IMR-90 (cell line): ENCODE measurements at regions not wholly inside any gene's neighbourhood (a gene's known extent, or its start where the extent isn't known, plus 50 kb on each side); places are given as distances from the start of the nearest gene placed in this dataset.

ENCODE experiments used
- ATAC-seq: fragments of 200-7000 bp; cut with Tn5 transposase; 2 replicates; pipeline ENCODE4 v1.9.1; 2020; ENCODE audit warnings: low read depth, mild to moderate bottlenecking, moderate library complexity
- BruUV-seq: library from RNA; stranded (reverse); fragments of 400-500 nt; replicated peaks from 2 replicates; lab custom pipeline; 2021; lab: Mats Ljungman, UMichigan
- CTCF ChIA-PET: fragments of 300-600 bp; formaldehyde crosslinking; extraction: SDS; loops from one replicate; lab custom pipeline; 2021; ENCODE audit warnings: antibody characterized with exemption; lab: Yijun Ruan, JAX
- POLR2A ChIA-PET: fragments of 300-600 bp; sonication (Branson Sonifier 250); formaldehyde crosslinking; loops from one replicate; lab custom pipeline; 2022; ENCODE audit warnings: antibody characterized with exemption; ENCODE audit not compliant: unreplicated experiment; lab: Charles Lee
- DNase-seq: peaks from one replicate; pipeline ENCODE4 v3.0.0; 2013
- H2AFZ ChIP-seq: replicated peaks from 2 replicates; pipeline ENCODE3; 2013; ENCODE audit warnings: low read length, mild to moderate bottlenecking; ENCODE audit not compliant: poor library complexity
- H2AK5ac ChIP-seq: 2 replicates; pipeline ENCODE4 v1.6.1; 2013; ENCODE audit warnings: low read depth, low read length, inconsistent platforms
- H2AK9ac ChIP-seq: replicated peaks from 2 replicates; pipeline ENCODE3; 2013; ENCODE audit warnings: mild to moderate bottlenecking, low read depth, low read length, moderate library complexity; ENCODE audit not compliant: poor library complexity
- H2BK120ac ChIP-seq: 2 replicates; pipeline ENCODE4 v1.6.1; 2013; ENCODE audit warnings: low read depth, low read length, inconsistent platforms
- H2BK15ac ChIP-seq: 3 replicates; pipeline ENCODE4 v1.6.1; 2013; ENCODE audit warnings: low read depth, low read length, inconsistent platforms
- H2BK20ac ChIP-seq: 2 replicates; pipeline ENCODE4 v1.6.1; 2013; ENCODE audit warnings: low read depth, mild to moderate bottlenecking, inconsistent platforms, low read length, moderate library complexity
- H2BK5ac ChIP-seq: 2 replicates; pipeline ENCODE4 v1.6.1; 2013; ENCODE audit warnings: mild to moderate bottlenecking, low read depth, low read length, inconsistent platforms; ENCODE audit not compliant: poor library complexity, severe bottlenecking
- H3K14ac ChIP-seq: replicated peaks from 2 replicates; pipeline ENCODE4 v1.6.1; 2013; ENCODE audit warnings: low read depth, low read length, inconsistent platforms
- H3K18ac ChIP-seq: 2 replicates; pipeline ENCODE4 v1.6.1; 2013; ENCODE audit warnings: low read depth, low read length, control low read depth
- H3K23ac ChIP-seq: 2 replicates; pipeline ENCODE4 v1.6.1; 2013; ENCODE audit warnings: low read depth, low read length, inconsistent platforms
- H3K27ac ChIP-seq: 2 replicates; pipeline ENCODE4 v1.5.1; 2013; ENCODE audit warnings: mild to moderate bottlenecking, control low read depth, low read length; ENCODE audit not compliant: insufficient read depth
- H3K27me3 ChIP-seq: 2 replicates; pipeline ENCODE4 v1.6.1; 2013; ENCODE audit warnings: low read length; ENCODE audit not compliant: control insufficient read depth, insufficient read depth
- H3K36me3 ChIP-seq: 2 replicates; pipeline ENCODE4 v1.6.1; 2013; ENCODE audit warnings: low read length, mixed read lengths; ENCODE audit not compliant: control insufficient read depth, insufficient read depth
- H3K4ac ChIP-seq: 2 replicates; pipeline ENCODE4 v1.6.1; 2013; ENCODE audit warnings: low read depth, low read length, inconsistent platforms
- H3K4me1 ChIP-seq: 2 replicates; pipeline ENCODE4 v1.6.1; 2013; ENCODE audit warnings: low read length, mixed read lengths; ENCODE audit not compliant: control insufficient read depth, insufficient read depth
- H3K4me2 ChIP-seq: 2 replicates; pipeline ENCODE4 v1.6.1; 2013; ENCODE audit warnings: low read depth, mild to moderate bottlenecking, control low read depth, low read length, moderate library complexity
- H3K4me3 ChIP-seq: 2 replicates; pipeline ENCODE4 v1.5.1; 2013; ENCODE audit warnings: low read depth, mild to moderate bottlenecking, control low read depth, low read length, moderate library complexity; ENCODE audit not compliant: insufficient read depth
- H3K56ac ChIP-seq: 2 replicates; pipeline ENCODE4 v1.6.1; 2013; ENCODE audit warnings: low read length, inconsistent platforms; ENCODE audit not compliant: insufficient read depth; ENCODE audit errors: extremely low read depth
- H3K79me1 ChIP-seq, 2 experiments: 2 replicates each; pipeline ENCODE4 v1.6.1; 2013; ENCODE audit warnings: low read length in 2 of 2, inconsistent platforms in 1 of 2, low read depth in 1 of 2
- H3K9ac ChIP-seq: 2 replicates; pipeline ENCODE4 v1.6.1; 2013; ENCODE audit warnings: low read depth, low read length, control low read depth
- H3K9me1 ChIP-seq: 2 replicates; pipeline ENCODE4 v1.6.1; 2013; ENCODE audit warnings: low read length, inconsistent platforms; ENCODE audit not compliant: insufficient read depth
- H3K9me3 ChIP-seq: 2 replicates; pipeline ENCODE4 v1.6.1; 2013; ENCODE audit warnings: low read length; ENCODE audit not compliant: control insufficient read depth, insufficient read depth
- H4K20me1 ChIP-seq: 2 replicates; pipeline ENCODE4 v1.6.1; 2013; ENCODE audit warnings: low read length, inconsistent platforms; ENCODE audit not compliant: insufficient read depth
- H4K5ac ChIP-seq: 2 replicates; pipeline ENCODE4 v1.6.1; 2013; ENCODE audit warnings: mild to moderate bottlenecking, low read depth, low read length, control low read depth
- H4K8ac ChIP-seq, 2 experiments: 2 replicates each; pipeline ENCODE4 v1.6.1; 2013; ENCODE audit warnings: low read depth in 2 of 2, low read length in 2 of 2, control low read depth in 1 of 2, inconsistent platforms in 1 of 2
- H4K91ac ChIP-seq: 2 replicates; pipeline ENCODE4 v1.6.1; 2013; ENCODE audit warnings: low read depth, low read length, inconsistent platforms; ENCODE audit not compliant: insufficient read depth
- BHLHE40 ChIP-seq: fragments of 150-350 bp; IDR thresholded peaks from 2 replicates; pipeline ENCODE4 v1.6.1; 2016; ENCODE audit warnings: mild to moderate bottlenecking, low read depth, low read length
- CEBPB ChIP-seq: IDR thresholded peaks from 2 replicates; pipeline ENCODE4 v1.6.1; 2012; ENCODE audit warnings: low read depth, low read length, improper control_type of control experiment
- CHD1 ChIP-seq: IDR thresholded peaks from 2 replicates; pipeline ENCODE4 v1.6.1; 2012; ENCODE audit warnings: low read depth, low read length, improper control_type of control experiment
- FOS ChIP-seq: fragments of 150-350 bp; IDR thresholded peaks from 2 replicates; pipeline ENCODE4 v1.6.1; 2016; ENCODE audit warnings: low read depth, low read length
- MAFK ChIP-seq: IDR thresholded peaks from 2 replicates; pipeline ENCODE4 v1.6.1; 2012; ENCODE audit warnings: low read depth, low read length, improper control_type of control experiment
- MAZ ChIP-seq: IDR thresholded peaks from 2 replicates; pipeline ENCODE4 v1.6.1; 2012; ENCODE audit warnings: low read depth, mild to moderate bottlenecking, low read length, improper control_type of control experiment, moderate library complexity, borderline replicate concordance
- MXI1 ChIP-seq: IDR thresholded peaks from 2 replicates; pipeline ENCODE4 v1.6.1; 2012; ENCODE audit warnings: low read depth, mild to moderate bottlenecking, low read length, moderate library complexity, borderline replicate concordance
- NFE2L2 ChIP-seq: fragments of 150-350 bp; IDR thresholded peaks from 2 replicates; pipeline ENCODE4 v1.6.1; 2016; ENCODE audit warnings: low read depth, mild to moderate bottlenecking, low read length
- POLR2A ChIP-seq: IDR thresholded peaks from 2 replicates; pipeline ENCODE4 v1.6.1; 2012; ENCODE audit warnings: mild to moderate bottlenecking, low read depth, low read length
- RAD21 ChIP-seq: IDR thresholded peaks from 2 replicates; pipeline ENCODE4 v1.6.1; 2012; ENCODE audit warnings: low read length, improper control_type of control experiment
- RCOR1 ChIP-seq: IDR thresholded peaks from 2 replicates; pipeline ENCODE4 v1.6.1; 2012; ENCODE audit warnings: mild to moderate bottlenecking, low read length, improper control_type of control experiment; ENCODE audit not compliant: insufficient replicate concordance
- RFX5 ChIP-seq: IDR thresholded peaks from 2 replicates; pipeline ENCODE4 v1.8.0; 2012; ENCODE audit warnings: low read depth, mild to moderate bottlenecking, low read length, moderate library complexity
- SMC3 ChIP-seq: fragments of 150-350 bp; IDR thresholded peaks from 2 replicates; pipeline ENCODE4 v1.6.1; 2016; ENCODE audit warnings: low read depth, mild to moderate bottlenecking, antibody characterized with exemption, low read length, moderate library complexity
- WGBS, 2 experiments: methylation state at CpG; one replicate each; pipeline versions ENCODE4 v1.1.5 to v1.1.7; 2013; ENCODE audit warnings: missing lambda C conversion rate in 2 of 2; ENCODE audit not compliant: insufficient read length in 1 of 2; ENCODE audit errors: extremely low coverage in 2 of 2; 5-methylcytosine and 5-hydroxymethylcytosine counted together
- dilution Hi-C: fragments of 300-500 bp; cut with HindIII; formaldehyde crosslinking; loops from one replicate; pipeline ENCODE4 v1.14.3; 2018; ENCODE audit warnings: low sequenced_read_pairs; ENCODE audit not compliant: unreplicated experiment
- in situ Hi-C: fragments of 300-500 bp; cut with MboI; formaldehyde crosslinking; loops from 3 replicates; pipeline ENCODE4 v1.14.3; 2019; ENCODE audit warnings: low sequenced_read_pairs, inconsistent platforms, mixed read lengths
- intact Hi-C: fragments of 100-400 bp; cut with micrococcal nuclease; formaldehyde crosslinking; loops from 2 replicates; pipeline ENCODE4 v1.10.0; 2022
- TF ChIP-seq, protein P1 (sequence below): fragments of 150-350 bp; IDR thresholded peaks from 2 replicates; pipeline ENCODE4 v1.6.1; 2016; ENCODE audit warnings: low read depth, mild to moderate bottlenecking, low read length, moderate library complexity, borderline replicate concordance
- TF ChIP-seq, protein P2 (sequence below): fragments of 150-350 bp; IDR thresholded peaks from 2 replicates; pipeline ENCODE4 v1.6.1; 2017; ENCODE audit warnings: mild to moderate bottlenecking, antibody characterized with exemption, low read length, low read depth
- TF ChIP-seq, protein P3 (sequence below): conservative IDR thresholded peaks from 2 replicates; pipeline ENCODE4 v1.5.1; 2012; ENCODE audit warnings: mild to moderate bottlenecking, low read depth, low read length, improper control_type of control experiment

DNA sequence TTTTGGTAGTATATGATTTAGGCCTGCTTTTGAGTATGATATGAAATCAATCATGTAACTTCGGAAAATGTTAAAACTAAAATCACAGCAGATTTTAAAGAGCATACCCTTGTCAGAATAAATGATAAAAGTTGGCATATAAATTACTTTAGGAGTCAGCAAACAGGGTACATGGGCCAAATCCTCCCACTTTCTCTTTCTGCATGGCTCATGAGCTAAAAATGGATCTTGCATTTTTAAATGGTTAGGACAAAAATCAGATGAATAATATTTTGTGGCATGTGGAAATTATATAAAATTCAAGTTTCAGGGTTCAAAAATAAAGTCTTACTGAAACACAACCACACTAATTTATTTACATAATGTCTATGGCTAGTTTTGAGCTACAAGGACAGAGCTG is 214.9 kb downstream of the GASK1B start:
- POLR2A ChIA-PET, result no interaction called here
- Histone ChIP-seq H3K9me1 (no peaks in the 10 kb centered on the region), H2BK20ac (no peak overlapping the region), H3K4me1 (no peaks in the 10 kb centered on the region), H3K23ac (no peak overlapping the region), H3K27ac (no peak overlapping the region), H3K9me3 (no peaks in the 10 kb centered on the region), H3K4ac (no peak overlapping the region), H2BK5ac (no peak overlapping the region), H2AK9ac (no peak overlapping the region), H3K4me2 (no peak overlapping the region), H3K56ac (no peak overlapping the region), H2AK5ac (no peak overlapping the region), H3K27me3 (no peaks in the 10 kb centered on the region), H2BK15ac (no peak overlapping the region), H4K91ac (no peak overlapping the region), H3K36me3 (no peaks in the 10 kb centered on the region), H3K79me1 (no peaks in the 10 kb centered on the region), H3K4me3 (no peak overlapping the region), H4K20me1 (no peaks in the 10 kb centered on the region), H4K5ac (no peak overlapping the region), H3K9ac (no peak overlapping the region), H3K18ac (no peak overlapping the region), H2BK120ac (no peak overlapping the region), H4K8ac (no peak overlapping the region), H3K14ac (no peak overlapping the region), H2AFZ (no peak overlapping the region)
- ATAC-seq (no peak), DNase-seq (no peak)
- no CpG with 5 or more reads among the region's 1 CpG for WGBS, 2 experiments
- TF ChIP-seq RAD21 (no peak), CHD1 (no peak), MAZ (no peak), NFE2L2 (no peak), MAFK (no peak), FOS (no peak), MXI1 (no peak), RFX5 (no peak), SMC3 (no peak), CEBPB (no peak), RCOR1 (no peak), BHLHE40 (no peak), POLR2A (no peak)
- TF ChIP-seq, protein P1, sequence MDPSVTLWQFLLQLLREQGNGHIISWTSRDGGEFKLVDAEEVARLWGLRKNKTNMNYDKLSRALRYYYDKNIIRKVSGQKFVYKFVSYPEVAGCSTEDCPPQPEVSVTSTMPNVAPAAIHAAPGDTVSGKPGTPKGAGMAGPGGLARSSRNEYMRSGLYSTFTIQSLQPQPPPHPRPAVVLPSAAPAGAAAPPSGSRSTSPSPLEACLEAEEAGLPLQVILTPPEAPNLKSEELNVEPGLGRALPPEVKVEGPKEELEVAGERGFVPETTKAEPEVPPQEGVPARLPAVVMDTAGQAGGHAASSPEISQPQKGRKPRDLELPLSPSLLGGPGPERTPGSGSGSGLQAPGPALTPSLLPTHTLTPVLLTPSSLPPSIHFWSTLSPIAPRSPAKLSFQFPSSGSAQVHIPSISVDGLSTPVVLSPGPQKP, result no peak
- TF ChIP-seq, protein P2, sequence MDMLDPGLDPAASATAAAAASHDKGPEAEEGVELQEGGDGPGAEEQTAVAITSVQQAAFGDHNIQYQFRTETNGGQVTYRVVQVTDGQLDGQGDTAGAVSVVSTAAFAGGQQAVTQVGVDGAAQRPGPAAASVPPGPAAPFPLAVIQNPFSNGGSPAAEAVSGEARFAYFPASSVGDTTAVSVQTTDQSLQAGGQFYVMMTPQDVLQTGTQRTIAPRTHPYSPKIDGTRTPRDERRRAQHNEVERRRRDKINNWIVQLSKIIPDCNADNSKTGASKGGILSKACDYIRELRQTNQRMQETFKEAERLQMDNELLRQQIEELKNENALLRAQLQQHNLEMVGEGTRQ, result no peak
- TF ChIP-seq, protein P3, sequence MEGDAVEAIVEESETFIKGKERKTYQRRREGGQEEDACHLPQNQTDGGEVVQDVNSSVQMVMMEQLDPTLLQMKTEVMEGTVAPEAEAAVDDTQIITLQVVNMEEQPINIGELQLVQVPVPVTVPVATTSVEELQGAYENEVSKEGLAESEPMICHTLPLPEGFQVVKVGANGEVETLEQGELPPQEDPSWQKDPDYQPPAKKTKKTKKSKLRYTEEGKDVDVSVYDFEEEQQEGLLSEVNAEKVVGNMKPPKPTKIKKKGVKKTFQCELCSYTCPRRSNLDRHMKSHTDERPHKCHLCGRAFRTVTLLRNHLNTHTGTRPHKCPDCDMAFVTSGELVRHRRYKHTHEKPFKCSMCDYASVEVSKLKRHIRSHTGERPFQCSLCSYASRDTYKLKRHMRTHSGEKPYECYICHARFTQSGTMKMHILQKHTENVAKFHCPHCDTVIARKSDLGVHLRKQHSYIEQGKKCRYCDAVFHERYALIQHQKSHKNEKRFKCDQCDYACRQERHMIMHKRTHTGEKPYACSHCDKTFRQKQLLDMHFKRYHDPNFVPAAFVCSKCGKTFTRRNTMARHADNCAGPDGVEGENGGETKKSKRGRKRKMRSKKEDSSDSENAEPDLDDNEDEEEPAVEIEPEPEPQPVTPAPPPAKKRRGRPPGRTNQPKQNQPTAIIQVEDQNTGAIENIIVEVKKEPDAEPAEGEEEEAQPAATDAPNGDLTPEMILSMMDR, result no peak
- no TSS peak for BruUV-seq
- dilution Hi-C loops (no loop called here), intact Hi-C loops (no loop called here), in situ Hi-C loops (no loop called here)
- CTCF ChIA-PET, result no interaction called here
